GM12878 (cell line): ENCODE measurements at regions not wholly inside any gene's neighbourhood (a gene's known extent, or its start where the extent isn't known, plus 50 kb on each side); places are given as distances from the start of the nearest gene placed in this dataset.

Experiments
- CEBPB ChIP-seq, 2 experiments: fragments of 150-350 bp in 1 of 2; IDR thresholded peaks; 2 replicates each; pipeline ENCODE4 v1.6.1; 2012 to 2014; ENCODE audit warnings: low read depth in 2 of 2, low read length in 2 of 2, borderline replicate concordance in 1 of 2, inconsistent platforms in 1 of 2
- KLF5 ChIP-seq: fragments of 450-650 bp; IDR thresholded peaks from 2 replicates; pipeline ENCODE4 v1.6.1; 2014; ENCODE audit warnings: mild to moderate bottlenecking; ENCODE audit not compliant: partially characterized antibody
- POLR2A ChIP-seq: IDR thresholded peaks from 2 replicates; pipeline ENCODE4 v1.6.1; 2011; ENCODE audit warnings: low read depth, mild to moderate bottlenecking, low read length
- TF ChIP-seq, protein P1 (sequence below), 3 experiments: IDR thresholded peaks in 2 of 3; conservative IDR thresholded peaks in 1 of 3; 2 replicates each; pipeline ENCODE4 v1.5.1; 2011; ENCODE audit warnings: low read depth in 3 of 3, low read length in 3 of 3, mild to moderate bottlenecking in 3 of 3, control low read depth in 2 of 3, moderate library complexity in 2 of 3, inconsistent platforms in 1 of 3, mixed read lengths in 1 of 3; ENCODE audit not compliant: control insufficient read depth in 2 of 3, insufficient read depth in 1 of 3; ENCODE audit errors: extremely low read depth in 1 of 3

DNA sequence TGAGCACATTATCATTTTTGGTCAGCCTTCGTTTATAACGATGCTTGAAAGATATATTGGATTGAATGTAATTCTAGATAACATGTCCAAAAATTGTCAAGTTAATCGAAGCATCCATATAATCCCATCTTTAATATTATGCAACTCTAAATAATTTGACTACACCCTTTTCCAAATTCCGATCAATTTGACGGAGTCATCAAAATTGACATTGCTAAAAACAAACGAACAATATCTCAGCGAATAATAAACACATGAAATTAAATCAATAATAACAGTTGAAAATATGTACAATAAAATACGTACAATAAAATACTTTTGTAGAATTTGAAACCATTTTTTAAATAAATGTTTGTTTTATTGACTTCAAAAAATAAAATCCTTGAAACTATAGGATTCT lies 1516.4 kb downstream of the EFNB2 start:
- TF ChIP-seq, protein P1, sequence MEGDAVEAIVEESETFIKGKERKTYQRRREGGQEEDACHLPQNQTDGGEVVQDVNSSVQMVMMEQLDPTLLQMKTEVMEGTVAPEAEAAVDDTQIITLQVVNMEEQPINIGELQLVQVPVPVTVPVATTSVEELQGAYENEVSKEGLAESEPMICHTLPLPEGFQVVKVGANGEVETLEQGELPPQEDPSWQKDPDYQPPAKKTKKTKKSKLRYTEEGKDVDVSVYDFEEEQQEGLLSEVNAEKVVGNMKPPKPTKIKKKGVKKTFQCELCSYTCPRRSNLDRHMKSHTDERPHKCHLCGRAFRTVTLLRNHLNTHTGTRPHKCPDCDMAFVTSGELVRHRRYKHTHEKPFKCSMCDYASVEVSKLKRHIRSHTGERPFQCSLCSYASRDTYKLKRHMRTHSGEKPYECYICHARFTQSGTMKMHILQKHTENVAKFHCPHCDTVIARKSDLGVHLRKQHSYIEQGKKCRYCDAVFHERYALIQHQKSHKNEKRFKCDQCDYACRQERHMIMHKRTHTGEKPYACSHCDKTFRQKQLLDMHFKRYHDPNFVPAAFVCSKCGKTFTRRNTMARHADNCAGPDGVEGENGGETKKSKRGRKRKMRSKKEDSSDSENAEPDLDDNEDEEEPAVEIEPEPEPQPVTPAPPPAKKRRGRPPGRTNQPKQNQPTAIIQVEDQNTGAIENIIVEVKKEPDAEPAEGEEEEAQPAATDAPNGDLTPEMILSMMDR (IDR thresholded peaks at IDR 0.05 in 2 of 3, conservative IDR thresholded peaks at IDR 0.05 in 1 of 3; ENCODE audit: control insufficient read depth in 2 of 3, extremely low read depth in 1 of 3, insufficient read depth in 1 of 3, low read depth in 3 of 3, low read length in 3 of 3), result no peak
- TF ChIP-seq KLF5 (no peak), POLR2A (no peak), CEBPB (IDR thresholded peaks at IDR 0.05; ENCODE audit: borderline replicate concordance in 1 of 2, low read depth in 2 of 2, low read length in 2 of 2) (no peak)
